ENCODE measurements at regions not wholly inside any gene's neighbourhood (a gene's known extent, or its start where the extent isn't known, plus 50 kb on each side); places are given as distances from the start of the nearest gene placed in this dataset.

GRCh38 chr10:28905371-28905770 lies 228.1 kb downstream of the BAMBI start:
- TF ChIP-seq TCF7L2 (IDR thresholded peaks at IDR 0.05; ENCODE audit: low read depth, low read length) (no peak), CTCF (IDR thresholded peaks at IDR 0.05) (no peak), POLR2AphosphoS5 (IDR thresholded peaks at IDR 0.05; ENCODE audit: low read depth, low read length) (no peak), REST (IDR thresholded peaks at IDR 0.05; ENCODE audit: insufficient read depth in 1 of 2, low read depth in 2 of 2, low read length in 1 of 2) (no peak)

Measured in Panc1 (cell line).